Esophagus muscularis mucosa (tissue), 4 donors: ENCODE measurements at regions not wholly inside any gene's neighbourhood (a gene's known extent, or its start where the extent isn't known, plus 50 kb on each side); places are given as distances from the start of the nearest gene placed in this dataset.
A peak's percentile ranks its signal among the peaks of the same experiment; 100 is the strongest.

ENCODE experiments used
- DNase-seq: peaks from one replicate; pipeline ENCODE4 v3.0.0-alpha.2; 2017; ENCODE audit errors: extremely low spot score
- H3K27ac ChIP-seq, 4 donors: fragments of 200-600 bp; sonication (generic); replicated peaks in 1 of 4; 1 replicate in 3 of 4; 2 replicates in 1 of 4; pipeline ENCODE4 v1.5.1; 2016 to 2019; ENCODE audit warnings: mild to moderate bottlenecking in 1 of 4
- H3K27me3 ChIP-seq, 4 donors: fragments of 200-600 bp; sonication (generic); one replicate each; pipeline versions ENCODE4 v1.5.1 to v1.6.0; 2016 to 2019
- H3K36me3 ChIP-seq, 4 donors: fragments of 200-600 bp; sonication (generic); one replicate each; pipeline ENCODE4 v1.5.1; 2016 to 2019
- H3K4me1 ChIP-seq, 4 donors: fragments of 200-600 bp; sonication (generic); one replicate each; pipeline ENCODE4 v1.5.1; 2016 to 2019
- H3K4me3 ChIP-seq, 4 donors: fragments of 200-600 bp; sonication (generic); 1 replicate in 2 of 4; 2 replicates in 2 of 4; pipeline ENCODE4 v1.5.1; 2016 to 2019; ENCODE audit warnings: mild to moderate bottlenecking in 4 of 4, moderate library complexity in 1 of 4
- H3K9me3 ChIP-seq, 4 donors: fragments of 200-600 bp; sonication (generic); 1 replicate in 3 of 4; 2 replicates in 1 of 4; pipeline ENCODE4 v1.5.1; 2016 to 2019
- CTCF ChIP-seq, 3 experiments: fragments of 200-600 bp in 2 of 3; fragments of 450-650 bp in 1 of 3; sonication (generic) in 2 of 3; IDR thresholded peaks; one replicate each; pipeline ENCODE4 v1.5.1; 2017 to 2019; ENCODE audit warnings: antibody characterized with exemption in 3 of 3, mild to moderate bottlenecking in 2 of 3, moderate library complexity in 1 of 3
- EP300 ChIP-seq: sonication (generic); formaldehyde crosslinking; IDR thresholded peaks from one replicate; pipeline ENCODE4 v1.6.1; 2017; ENCODE audit warnings: antibody characterized with exemption
- POLR2A ChIP-seq: fragments of 450-650 bp; IDR thresholded peaks from one replicate; pipeline ENCODE4 v1.6.1; 2017; ENCODE audit warnings: antibody characterized with exemption, moderate library complexity, mild to moderate bottlenecking, low read depth
- POLR2AphosphoS5 ChIP-seq, 2 donors: sonication (generic); formaldehyde crosslinking; IDR thresholded peaks; one replicate each; pipeline ENCODE4 v1.6.1; 2017; ENCODE audit warnings: antibody characterized with exemption in 2 of 2
- WGBS: methylation state at CpG from one replicate; pipeline ENCODE4 v1.1.5; 2018; 5-methylcytosine and 5-hydroxymethylcytosine counted together
- intact Hi-C: fragments of 100-400 bp; cut with DNase I; formaldehyde crosslinking; loops from one replicate; pipeline ENCODE4 v1.15.1; 2023

- Histone ChIP-seq H3K9me3 (no peaks in the 10 kb centered on the region), H3K27ac (peak overlapping the region; percentile 10 to 60 (median 33)), H3K4me3 (no peak overlapping the region), H3K36me3 (no peaks in the 10 kb centered on the region), H3K27me3 (no peaks in the 10 kb centered on the region), H3K4me1 (peaks cover 10 to 21% (median 13%) of the 10 kb centered on the region in 4 donors)
- DNase-seq, result no peak
- TF ChIP-seq CTCF (IDR thresholded peaks at IDR 0.05) (no peak), POLR2A (no peak), POLR2AphosphoS5 (IDR thresholded peaks at IDR 0.05) (no peak), EP300 (no peak)
- intact Hi-C loops, result no loop called here
- 72% methylated on average over 11 of the region's 11 CpGs for WGBS
These were observed 161.0 kb downstream of the SKIDA1 start for GRCh38 chr10:21364196-21365114.

GRCh38 chr10:21363731-21364104, 161.8 kb downstream of the SKIDA1 start:
- Histone ChIP-seq H3K27me3 (no peaks in the 10 kb centered on the region), H3K4me3 (no peak overlapping the region), H3K9me3 (no peaks in the 10 kb centered on the region), H3K36me3 (no peaks in the 10 kb centered on the region), H3K4me1 (peaks cover 10 to 21% (median 13%) of the 10 kb centered on the region in 4 donors), H3K27ac (peak overlapping the region in 3 of 4 donors; percentile 10 to 44 (median 22))
- TF ChIP-seq POLR2AphosphoS5 (IDR thresholded peaks at IDR 0.05), result no peak
- no peak for TF ChIP-seq EP300
- no peak for TF ChIP-seq POLR2A
- no peak for TF ChIP-seq CTCF (IDR thresholded peaks at IDR 0.05)
- intact Hi-C loops, result no loop called here
- DNase-seq, result no peak
- WGBS, result 76% methylated on average over 3 of the region's 3 CpGs

- DNase-seq, result no peak
- 47% methylated on average over 4 of the region's 4 CpGs for WGBS
- Histone ChIP-seq H3K9me3 (no peaks in the 10 kb centered on the region), H3K36me3 (no peaks in the 10 kb centered on the region), H3K27me3 (no peaks in the 10 kb centered on the region), H3K4me1 (peaks cover 10 to 21% (median 13%) of the 10 kb centered on the region in 4 donors), H3K4me3 (no peak overlapping the region), H3K27ac (peak overlapping the region in 2 of 4 donors; percentile 22 to 44)
- intact Hi-C loops, result no loop called here
- TF ChIP-seq POLR2A (no peak), EP300 (no peak), POLR2AphosphoS5 (IDR thresholded peaks at IDR 0.05) (no peak), CTCF (IDR thresholded peaks at IDR 0.05) (no peak)
These were observed 162.3 kb downstream of the SKIDA1 start for GRCh38 chr10:21363092-21363730.

GRCh38 chr10:21359202-21359601, 166.3 kb downstream of the SKIDA1 start:
- no peaks in the 10 kb centered on the region for H3K36me3 ChIP-seq
- no peak overlapping the region for H3K27ac ChIP-seq
- intact Hi-C loops, result no loop called here
- H3K27me3 ChIP-seq, result no peaks in the 10 kb centered on the region
- TF ChIP-seq POLR2A (no peak), CTCF (IDR thresholded peaks at IDR 0.05) (no peak), EP300 (no peak), POLR2AphosphoS5 (IDR thresholded peaks at IDR 0.05) (no peak)
- H3K4me3 ChIP-seq, result no peak overlapping the region
- DNase-seq, result no peak
- no peaks in the 10 kb centered on the region for H3K9me3 ChIP-seq
- WGBS, result 88% methylated on average over 2 of the region's 2 CpGs
- H3K4me1 ChIP-seq, result peaks cover 10 to 14% (median 13%) of the 10 kb centered on the region in 4 donors
